VCaP (cell line): ENCODE measurements at regions not wholly inside any gene's neighbourhood (a gene's known extent, or its start where the extent isn't known, plus 50 kb on each side); places are given as distances from the start of the nearest gene placed in this dataset.
"Not testable (repeated sequence)": the region's sequence is repeated elsewhere in the genome, so short reads cannot be mapped to it uniquely, and the experiment has no call there.

Experiments used
- H3K27ac ChIP-seq: fragments of 450-650 bp; 2 replicates; pipeline ENCODE4 v1.5.1; 2017
- CTCF ChIP-seq: fragments of 450-650 bp; conservative IDR thresholded peaks from 2 replicates; pipeline ENCODE4 v1.5.1; 2017; ENCODE audit warnings: mild to moderate bottlenecking, moderate library complexity

GRCh38 chr16:22436823-22437652 is 62.6 kb upstream of the CDR2 start:
- peak overlapping the region; percentile 83 for H3K27ac ChIP-seq

GRCh38 chr16:22436326-22436822 is 62.0 kb upstream of the CDR2 start:
- H3K27ac ChIP-seq: peak overlapping the region; percentile 83

- H3K27ac ChIP-seq: not testable (repeated sequence)
These were observed 56.9 kb upstream of the CDR2 start for GRCh38 chr16:22431314-22431713.

- TF ChIP-seq CTCF: no peak
- H3K27ac ChIP-seq: no peak overlapping the region
These were observed 54.2 kb upstream of the CDR2 start for GRCh38 chr16:22428654-22429053.

- TF ChIP-seq CTCF: no peak
- H3K27ac ChIP-seq: no peak overlapping the region
These were observed 53.1 kb upstream of the CDR2 start for GRCh38 chr16:22427556-22427955.

GRCh38 chr16:22425847-22426246 is 51.4 kb upstream of the CDR2 start:
- no peak for TF ChIP-seq CTCF
- H3K27ac ChIP-seq: no peak overlapping the region

GRCh38 chr16:22425036-22425801 is 50.8 kb upstream of the CDR2 start:
- no peak for TF ChIP-seq CTCF
- H3K27ac ChIP-seq: no peak overlapping the region

- no peak overlapping the region for H3K27ac ChIP-seq
- TF ChIP-seq CTCF: no peak
These were observed 49.9 kb upstream of the CDR2 start for GRCh38 chr16:22424161-22424937.
